ENCODE measurements at regions not wholly inside any gene's neighbourhood (a gene's known extent, or its start where the extent isn't known, plus 50 kb on each side); places are given as distances from the start of the nearest gene placed in this dataset.

DNA sequence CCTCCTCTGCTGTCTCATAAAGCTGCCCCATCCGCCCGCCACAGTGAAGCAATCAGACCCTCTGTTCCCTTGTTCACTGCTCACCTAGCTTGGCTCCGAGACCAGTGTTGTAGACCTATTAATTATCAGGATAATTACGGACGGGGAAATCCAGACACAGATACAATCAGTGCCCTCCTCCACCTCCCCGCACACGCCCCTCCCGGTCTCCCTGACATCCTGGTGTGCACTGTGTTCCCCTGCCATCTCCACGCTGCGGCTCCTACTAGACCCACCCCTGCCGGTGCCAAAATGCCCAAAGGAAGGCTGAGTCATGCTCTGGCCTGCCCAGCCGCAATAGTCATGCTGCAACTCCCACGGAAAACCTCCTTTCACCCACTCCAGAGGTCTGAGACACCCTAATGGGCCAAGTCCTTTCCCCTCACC lies 277.3 kb upstream of the TLE3 start:
- TF ChIP-seq, protein P1, sequence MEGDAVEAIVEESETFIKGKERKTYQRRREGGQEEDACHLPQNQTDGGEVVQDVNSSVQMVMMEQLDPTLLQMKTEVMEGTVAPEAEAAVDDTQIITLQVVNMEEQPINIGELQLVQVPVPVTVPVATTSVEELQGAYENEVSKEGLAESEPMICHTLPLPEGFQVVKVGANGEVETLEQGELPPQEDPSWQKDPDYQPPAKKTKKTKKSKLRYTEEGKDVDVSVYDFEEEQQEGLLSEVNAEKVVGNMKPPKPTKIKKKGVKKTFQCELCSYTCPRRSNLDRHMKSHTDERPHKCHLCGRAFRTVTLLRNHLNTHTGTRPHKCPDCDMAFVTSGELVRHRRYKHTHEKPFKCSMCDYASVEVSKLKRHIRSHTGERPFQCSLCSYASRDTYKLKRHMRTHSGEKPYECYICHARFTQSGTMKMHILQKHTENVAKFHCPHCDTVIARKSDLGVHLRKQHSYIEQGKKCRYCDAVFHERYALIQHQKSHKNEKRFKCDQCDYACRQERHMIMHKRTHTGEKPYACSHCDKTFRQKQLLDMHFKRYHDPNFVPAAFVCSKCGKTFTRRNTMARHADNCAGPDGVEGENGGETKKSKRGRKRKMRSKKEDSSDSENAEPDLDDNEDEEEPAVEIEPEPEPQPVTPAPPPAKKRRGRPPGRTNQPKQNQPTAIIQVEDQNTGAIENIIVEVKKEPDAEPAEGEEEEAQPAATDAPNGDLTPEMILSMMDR (IDR thresholded peaks at IDR 0.05) = no peak
- TF ChIP-seq POLR2A (IDR thresholded peaks at IDR 0.05) (no peak), POLR2AphosphoS5 (IDR thresholded peaks at IDR 0.05) (peak; percentile 61)

Measured in prostate gland (tissue), 2 donors.